SK-N-SH (cell line): ENCODE measurements at regions not wholly inside any gene's neighbourhood (a gene's known extent, or its start where the extent isn't known, plus 50 kb on each side); places are given as distances from the start of the nearest gene placed in this dataset.

Experiments used
- GATA2 ChIP-seq: sonication (generic); formaldehyde crosslinking; IDR thresholded peaks from 2 replicates; pipeline ENCODE4 v1.5.0; 2020; ENCODE audit warnings: mild to moderate bottlenecking, missing genetic modification reagents
- POLR2AphosphoS5 ChIP-seq: IDR thresholded peaks from 2 replicates; pipeline ENCODE4 v1.6.1; 2012; ENCODE audit warnings: low read depth, low read length
- YY1 ChIP-seq: IDR thresholded peaks from 2 replicates; pipeline ENCODE4 v1.4.0; 2012; ENCODE audit warnings: low read depth, mild to moderate bottlenecking
- TF ChIP-seq, protein P1 (sequence below): fragments of 200-600 bp; sonication (generic); IDR thresholded peaks from 2 replicates; pipeline ENCODE4 v1.6.1; 2017; ENCODE audit warnings: antibody characterized with exemption, mild to moderate bottlenecking, moderate library complexity

DNA sequence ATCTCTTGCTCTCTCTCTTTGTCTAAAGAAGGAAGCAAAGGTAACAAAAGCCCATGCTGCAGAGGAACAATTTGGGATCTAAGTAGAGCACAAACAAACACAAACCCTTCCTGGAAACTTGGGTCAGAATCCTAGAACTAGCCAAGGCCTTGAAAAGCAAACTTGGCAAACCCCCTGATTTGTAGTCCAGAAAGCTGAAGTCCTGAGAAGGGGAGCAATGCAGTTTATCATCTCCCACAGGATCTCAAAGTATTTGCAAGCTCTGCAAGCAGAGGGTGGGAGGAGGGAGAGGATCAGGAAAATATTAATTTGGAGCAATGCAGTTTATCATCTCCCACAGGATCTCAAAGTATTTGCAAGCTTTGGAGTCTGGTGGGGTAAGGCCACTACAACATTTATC, 379.5 kb upstream of the FGF13 start:
- TF ChIP-seq, protein P1, sequence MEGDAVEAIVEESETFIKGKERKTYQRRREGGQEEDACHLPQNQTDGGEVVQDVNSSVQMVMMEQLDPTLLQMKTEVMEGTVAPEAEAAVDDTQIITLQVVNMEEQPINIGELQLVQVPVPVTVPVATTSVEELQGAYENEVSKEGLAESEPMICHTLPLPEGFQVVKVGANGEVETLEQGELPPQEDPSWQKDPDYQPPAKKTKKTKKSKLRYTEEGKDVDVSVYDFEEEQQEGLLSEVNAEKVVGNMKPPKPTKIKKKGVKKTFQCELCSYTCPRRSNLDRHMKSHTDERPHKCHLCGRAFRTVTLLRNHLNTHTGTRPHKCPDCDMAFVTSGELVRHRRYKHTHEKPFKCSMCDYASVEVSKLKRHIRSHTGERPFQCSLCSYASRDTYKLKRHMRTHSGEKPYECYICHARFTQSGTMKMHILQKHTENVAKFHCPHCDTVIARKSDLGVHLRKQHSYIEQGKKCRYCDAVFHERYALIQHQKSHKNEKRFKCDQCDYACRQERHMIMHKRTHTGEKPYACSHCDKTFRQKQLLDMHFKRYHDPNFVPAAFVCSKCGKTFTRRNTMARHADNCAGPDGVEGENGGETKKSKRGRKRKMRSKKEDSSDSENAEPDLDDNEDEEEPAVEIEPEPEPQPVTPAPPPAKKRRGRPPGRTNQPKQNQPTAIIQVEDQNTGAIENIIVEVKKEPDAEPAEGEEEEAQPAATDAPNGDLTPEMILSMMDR: no peak
- TF ChIP-seq POLR2AphosphoS5: no peak
- no peak for TF ChIP-seq GATA2 (CRISPR knock-in tag)
- TF ChIP-seq YY1: no peak
